Liver (tissue), 3 donors: ENCODE measurements at regions not wholly inside any gene's neighbourhood (a gene's known extent, or its start where the extent isn't known, plus 50 kb on each side); places are given as distances from the start of the nearest gene placed in this dataset.

ENCODE experiments used
- ATF3 ChIP-seq: IDR thresholded peaks from 2 replicates; pipeline ENCODE4 v1.6.1; 2016; ENCODE audit warnings: antibody characterized with exemption
- CTCF ChIP-seq: fragments of 150-350 bp; IDR thresholded peaks from 2 replicates; pipeline ENCODE4 v1.5.1; 2017; ENCODE audit warnings: improper control_type of control experiment, low read depth, low read length; ENCODE audit not compliant: missing input control
- EGR1 ChIP-seq, 2 donors: IDR thresholded peaks; 2 replicates each; pipeline ENCODE4 v1.6.1; 2016 to 2018; ENCODE audit warnings: antibody characterized with exemption in 2 of 2, low read depth in 2 of 2
- FOXA1 ChIP-seq: IDR thresholded peaks from 2 replicates; pipeline ENCODE4 v1.6.1; 2016; ENCODE audit warnings: antibody characterized with exemption
- GABPA ChIP-seq, 2 donors: IDR thresholded peaks in 1 of 2; conservative IDR thresholded peaks in 1 of 2; 2 replicates each; pipeline ENCODE4 v1.6.1; 2016; ENCODE audit warnings: antibody characterized with exemption in 2 of 2, mild to moderate bottlenecking in 1 of 2, moderate library complexity in 1 of 2
- HNF4G ChIP-seq: IDR thresholded peaks from 2 replicates; pipeline ENCODE4 v1.6.1; 2016; ENCODE audit warnings: antibody characterized with exemption
- JUND ChIP-seq, 2 donors: IDR thresholded peaks; 2 replicates each; pipeline ENCODE4 v1.6.1; 2016; ENCODE audit warnings: antibody characterized with exemption in 2 of 2
- MAX ChIP-seq: IDR thresholded peaks from 2 replicates; pipeline ENCODE4 v1.6.1; 2016; ENCODE audit warnings: antibody characterized with exemption
- NR2F2 ChIP-seq: IDR thresholded peaks from 2 replicates; pipeline ENCODE4 v1.6.1; 2016; ENCODE audit warnings: antibody characterized with exemption
- RAD21 ChIP-seq, 2 donors: IDR thresholded peaks; 2 replicates each; pipeline ENCODE4 v1.6.1; 2016; ENCODE audit warnings: antibody characterized with exemption in 2 of 2, mild to moderate bottlenecking in 2 of 2
- REST ChIP-seq: IDR thresholded peaks from 2 replicates; pipeline ENCODE4 v1.6.1; 2016; ENCODE audit warnings: antibody characterized with exemption, mild to moderate bottlenecking
- RXRA ChIP-seq, 2 donors: IDR thresholded peaks; 2 replicates each; pipeline ENCODE4 v1.6.1; 2017 to 2018; ENCODE audit warnings: antibody characterized with exemption in 2 of 2, mild to moderate bottlenecking in 1 of 2
- TAF1 ChIP-seq: conservative IDR thresholded peaks from 2 replicates; pipeline ENCODE4 v1.6.1; 2016; ENCODE audit warnings: antibody characterized with exemption, mild to moderate bottlenecking
- ZBTB33 ChIP-seq: IDR thresholded peaks from 2 replicates; pipeline ENCODE4 v1.6.1; 2016; ENCODE audit warnings: antibody characterized with exemption
- donor health status: healthy.
- donor health status: healthy.

GRCh38 chr4:81319657-81320056 lies 104.6 kb upstream of the PRKG2 start:
- TF ChIP-seq CTCF (no peak), MAX (no peak), TAF1 (no peak), ZBTB33 (no peak), REST (no peak), FOXA1 (no peak), RXRA (IDR thresholded peaks at IDR 0.05) (no peak), NR2F2 (no peak), JUND (IDR thresholded peaks at IDR 0.05) (no peak), ATF3 (no peak), GABPA (IDR thresholded peaks at IDR 0.05 in 1 of 2, conservative IDR thresholded peaks at IDR 0.05 in 1 of 2) (no peak), HNF4G (no peak), RAD21 (IDR thresholded peaks at IDR 0.05) (no peak), EGR1 (IDR thresholded peaks at IDR 0.05; ENCODE audit: low read depth in 2 of 2) (no peak)
